AG09309 (cell line): ENCODE measurements at regions not wholly inside any gene's neighbourhood (a gene's known extent, or its start where the extent isn't known, plus 50 kb on each side); places are given as distances from the start of the nearest gene placed in this dataset.

Experiments
- DNase-seq: peaks from one replicate; pipeline ENCODE4 v3.0.0-alpha.2; 2010; ENCODE audit warnings: low read depth
- H3K4me3 ChIP-seq: 2 replicates; pipeline ENCODE4 v1.5.1; 2011; ENCODE audit warnings: mild to moderate bottlenecking, low read depth, low read length, moderate library complexity; ENCODE audit not compliant: control insufficient read depth
- CTCF ChIP-seq: IDR thresholded peaks from 2 replicates; pipeline ENCODE4 v1.5.1; 2011; ENCODE audit warnings: mild to moderate bottlenecking, low read depth, low read length, inconsistent platforms; ENCODE audit not compliant: insufficient read depth, control insufficient read depth; ENCODE audit errors: missing control alignments

GRCh38 chr2:167900435-167901114 lies 346.8 kb downstream of the STK39 start:
- no peak for DNase-seq
- no peak for TF ChIP-seq CTCF
- H3K4me3 ChIP-seq, result no peak overlapping the region

GRCh38 chr2:167898340-167898739 lies 349.1 kb downstream of the STK39 start:
- H3K4me3 ChIP-seq, result no peak overlapping the region
- TF ChIP-seq CTCF, result no peak
- no peak for DNase-seq

DNA sequence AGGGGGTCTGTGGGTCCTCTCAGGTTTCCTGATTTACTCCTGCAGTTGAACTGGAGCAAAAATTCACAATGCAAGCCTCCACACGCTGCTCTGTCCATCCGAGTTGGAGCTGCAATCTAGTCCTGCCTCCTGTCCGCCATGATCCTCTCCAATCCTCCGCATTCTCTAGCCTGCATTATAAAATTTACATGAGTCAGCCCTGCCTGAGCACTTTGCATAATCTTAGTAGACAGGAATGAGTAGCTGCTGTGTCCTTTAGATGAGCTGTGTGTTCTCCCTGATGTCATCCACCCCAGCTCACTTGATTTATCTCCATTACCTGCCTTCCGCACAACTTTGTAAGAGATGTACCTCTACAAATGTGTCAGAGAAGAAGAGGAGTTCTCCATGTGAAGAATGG lies 355.6 kb downstream of the STK39 start:
- no peak overlapping the region for H3K4me3 ChIP-seq
- no peak for TF ChIP-seq CTCF
- no peak for DNase-seq

DNA sequence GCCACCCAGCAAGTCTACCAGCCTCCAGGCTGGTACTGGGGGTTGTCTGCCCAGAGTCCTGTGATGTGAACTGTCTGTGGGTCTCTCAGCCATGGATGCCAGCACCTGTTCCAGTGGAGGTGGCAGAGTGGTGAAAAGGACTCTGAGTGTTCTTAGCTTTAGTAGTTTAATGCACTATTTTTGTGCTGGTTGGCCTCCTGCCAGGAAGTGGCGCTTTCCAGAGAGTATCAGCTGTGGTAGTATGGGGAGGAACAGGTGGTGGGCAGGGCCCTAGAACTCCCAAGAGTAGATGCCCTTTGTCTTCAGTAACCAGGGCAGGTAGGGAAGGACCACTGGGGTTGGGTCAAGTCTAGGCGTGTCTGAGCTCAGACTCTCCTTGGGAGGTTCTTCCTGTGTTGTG lies 356.7 kb downstream of the STK39 start:
- TF ChIP-seq CTCF, result no peak
- DNase-seq, result no peak
- H3K4me3 ChIP-seq, result no peak overlapping the region

DNA sequence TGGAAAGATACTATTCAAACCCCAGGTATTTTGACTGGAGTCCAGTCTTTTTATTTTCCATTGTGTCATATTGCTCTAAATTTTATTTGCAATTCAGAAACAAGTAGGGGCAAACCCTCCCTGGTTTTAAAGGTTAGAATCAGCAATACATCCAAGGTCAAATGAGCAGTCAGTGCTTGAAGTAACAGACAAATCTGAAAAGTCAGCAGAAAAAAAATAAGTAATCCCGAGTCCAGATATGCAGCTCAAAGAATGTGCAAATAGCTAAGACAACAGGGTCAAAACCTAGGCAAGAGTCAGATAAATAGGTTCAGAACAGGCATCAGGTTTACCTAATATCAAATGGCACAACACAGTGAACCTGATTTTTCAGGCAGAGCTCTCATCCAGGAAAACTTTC lies 367.0 kb downstream of the STK39 start:
- no peak overlapping the region for H3K4me3 ChIP-seq
- DNase-seq, result no peak
- no peak for TF ChIP-seq CTCF

DNA sequence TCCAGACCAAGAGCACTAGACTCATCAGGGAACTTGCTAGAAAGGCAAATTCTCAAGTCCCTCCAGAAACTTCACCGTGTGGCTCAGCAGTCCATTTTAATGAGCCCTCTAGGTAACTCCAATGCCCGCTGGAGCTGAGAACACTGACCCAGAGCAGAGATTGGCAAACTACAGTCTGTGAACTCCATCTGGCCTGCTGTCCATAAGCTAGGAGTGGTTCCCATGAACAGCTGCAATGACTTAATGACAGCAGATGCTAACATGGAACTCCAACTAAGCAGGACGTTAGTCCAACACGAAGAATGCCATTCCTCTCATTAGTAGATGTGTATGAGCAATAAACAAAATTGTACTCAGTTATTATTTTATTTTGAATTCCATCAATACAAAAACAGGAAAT lies 371.9 kb downstream of the STK39 start:
- TF ChIP-seq CTCF, result no peak
- H3K4me3 ChIP-seq, result no peak overlapping the region
- no peak for DNase-seq

DNA sequence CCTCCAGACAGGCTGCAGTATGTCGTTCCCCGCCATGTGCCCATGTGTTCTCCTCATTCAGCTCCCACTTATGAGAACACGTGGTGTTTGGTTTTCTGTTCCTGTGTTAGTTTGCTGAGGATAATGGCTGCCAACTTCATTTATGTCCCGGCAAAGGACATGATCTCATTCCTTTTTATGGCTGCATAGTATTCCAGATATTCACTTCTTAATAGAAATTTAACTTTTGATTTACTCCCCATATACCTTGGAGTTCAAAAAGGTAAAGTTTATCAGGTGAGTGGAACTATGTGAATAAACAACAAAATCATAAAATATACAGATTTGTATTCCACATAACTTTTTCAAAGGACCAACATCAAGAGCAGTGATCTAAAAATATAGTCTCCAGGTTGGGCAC lies 372.6 kb downstream of the STK39 start:
- DNase-seq, result no peak
- no peak for TF ChIP-seq CTCF
- no peak overlapping the region for H3K4me3 ChIP-seq
